ENCODE measurements at regions not wholly inside any gene's neighbourhood (a gene's known extent, or its start where the extent isn't known, plus 50 kb on each side); places are given as distances from the start of the nearest gene placed in this dataset.

DNA sequence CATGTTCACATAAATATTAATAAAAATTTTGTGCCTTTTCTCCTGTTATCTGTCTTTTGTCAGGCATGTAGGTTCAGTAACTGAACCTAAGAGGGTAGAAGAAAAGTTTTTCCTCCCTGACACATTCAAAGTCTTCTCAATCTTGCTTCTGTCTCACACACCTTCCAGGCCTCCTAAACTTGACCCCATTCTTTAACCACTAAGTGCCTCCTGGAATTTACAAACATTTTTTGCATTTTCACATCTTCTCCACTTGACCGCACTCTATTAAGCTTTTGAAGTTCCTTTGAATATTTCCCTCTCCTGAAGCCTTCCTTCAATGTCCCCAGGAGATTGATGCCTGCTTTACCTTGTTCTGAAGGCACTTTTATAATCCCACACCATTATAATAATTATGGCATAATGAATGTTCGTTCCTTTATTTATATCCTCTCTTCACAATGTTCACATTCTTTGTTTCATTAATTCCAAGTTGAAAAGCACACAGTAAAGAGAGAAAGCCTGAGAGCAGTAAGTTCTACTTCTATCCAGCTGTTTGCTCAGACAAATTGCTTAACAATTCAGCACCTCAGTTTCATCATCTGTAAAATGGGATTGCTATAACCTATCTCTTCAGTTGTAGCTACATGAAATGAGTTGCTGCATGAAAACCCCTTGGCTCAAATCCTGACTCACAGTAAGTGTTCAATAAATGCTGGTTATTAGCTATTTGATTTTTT is 184.8 kb upstream of the KLHL29 start:
- FAIRE-seq = no peak

DNA sequence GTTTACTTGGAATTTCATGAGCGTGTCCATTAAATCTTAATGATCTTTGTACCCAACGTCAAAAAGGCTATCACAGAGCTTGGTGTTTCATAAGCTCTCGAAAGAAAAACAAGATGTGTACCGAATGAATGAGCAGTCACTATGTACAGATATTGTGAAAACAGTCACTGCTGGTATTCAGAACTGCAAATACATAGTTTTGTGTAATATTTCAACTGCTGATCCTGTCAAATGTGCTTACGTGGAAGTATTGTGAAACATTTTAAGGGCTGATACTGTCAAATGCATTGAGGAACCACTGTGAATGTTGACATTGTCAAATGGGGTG is 184.2 kb upstream of the KLHL29 start:
- FAIRE-seq = no peak

DNA sequence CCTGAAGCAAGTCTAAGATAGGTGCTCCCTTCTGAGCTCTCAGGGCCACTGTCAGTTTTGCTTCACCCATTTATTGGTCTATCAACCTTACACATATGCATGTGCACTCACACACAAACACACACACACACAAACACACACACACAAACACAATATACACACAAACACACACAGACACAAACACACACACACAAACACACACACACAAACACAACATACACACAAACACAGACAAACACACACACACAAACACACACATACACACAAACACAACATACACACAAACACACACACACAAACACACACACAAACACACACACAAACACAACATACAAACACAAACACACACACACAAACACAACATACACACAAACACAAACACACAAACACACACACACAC is 181.6 kb upstream of the KLHL29 start:
- FAIRE-seq = no peak

DNA sequence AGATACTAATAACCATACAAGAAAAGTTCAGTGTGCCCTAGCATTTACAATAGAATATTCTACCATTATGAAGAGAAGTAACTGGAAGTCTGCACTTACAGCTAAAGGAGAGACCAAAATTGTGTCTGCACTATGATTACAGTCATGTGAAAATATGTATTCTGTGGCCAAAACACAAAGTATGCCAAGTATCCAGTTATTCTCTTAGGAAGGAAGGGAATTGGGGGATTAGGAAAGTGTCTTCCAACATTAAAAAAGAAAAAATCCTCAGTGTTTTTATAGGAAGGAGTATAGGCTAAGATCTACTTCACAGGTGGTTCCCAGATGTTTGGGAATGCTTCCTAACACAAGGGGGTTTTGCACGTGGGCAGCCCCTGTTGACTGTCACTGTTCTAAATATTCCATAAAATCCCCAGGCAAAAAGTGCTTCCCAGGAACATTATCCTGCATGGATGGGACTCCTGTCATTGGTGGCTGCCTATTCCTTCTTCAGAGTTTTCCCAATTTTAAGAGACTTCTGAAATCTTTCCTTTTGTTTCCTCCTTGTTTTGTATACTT is 180.2 kb upstream of the KLHL29 start:
- no peak for FAIRE-seq

DNA sequence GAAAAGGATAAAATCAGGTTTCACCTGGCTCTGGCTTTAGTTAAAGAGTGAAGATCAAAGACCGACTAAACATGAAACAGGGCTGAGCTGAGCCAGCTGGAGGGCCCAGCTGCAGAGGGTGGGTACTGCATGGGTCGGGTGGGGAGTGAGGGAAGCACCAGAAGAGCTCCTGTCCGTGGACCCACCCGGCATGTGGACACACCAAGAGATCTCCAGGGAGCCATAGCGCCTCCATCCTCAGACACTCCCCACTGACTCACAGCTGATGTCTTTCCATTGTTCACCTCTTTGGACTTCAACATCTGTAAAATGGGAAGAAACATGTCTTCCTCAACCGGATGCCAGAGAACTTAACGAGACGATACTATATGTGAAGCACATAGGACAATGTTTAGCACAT is 178.3 kb upstream of the KLHL29 start:
- no peak for FAIRE-seq

DNA sequence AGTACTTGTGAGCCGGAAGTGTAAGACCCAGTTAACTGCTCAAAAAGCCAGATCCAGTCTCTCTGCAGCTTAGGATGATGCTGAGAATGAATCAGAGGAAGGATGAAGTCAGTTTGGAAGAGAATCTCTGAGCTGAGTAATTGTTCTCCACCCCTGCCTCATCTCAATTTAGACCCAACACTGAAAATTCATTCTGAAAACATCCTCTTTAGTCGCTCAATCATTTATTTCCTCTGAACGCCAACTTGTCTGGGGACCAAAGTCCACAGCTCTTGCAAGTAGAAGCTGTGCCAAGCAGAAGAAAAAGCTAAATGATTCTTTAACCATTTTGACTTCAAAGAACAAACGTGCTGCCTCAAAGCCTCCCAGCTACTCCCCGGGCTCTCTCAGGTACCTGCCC is 177.1 kb upstream of the KLHL29 start:
- no peak for FAIRE-seq

DNA sequence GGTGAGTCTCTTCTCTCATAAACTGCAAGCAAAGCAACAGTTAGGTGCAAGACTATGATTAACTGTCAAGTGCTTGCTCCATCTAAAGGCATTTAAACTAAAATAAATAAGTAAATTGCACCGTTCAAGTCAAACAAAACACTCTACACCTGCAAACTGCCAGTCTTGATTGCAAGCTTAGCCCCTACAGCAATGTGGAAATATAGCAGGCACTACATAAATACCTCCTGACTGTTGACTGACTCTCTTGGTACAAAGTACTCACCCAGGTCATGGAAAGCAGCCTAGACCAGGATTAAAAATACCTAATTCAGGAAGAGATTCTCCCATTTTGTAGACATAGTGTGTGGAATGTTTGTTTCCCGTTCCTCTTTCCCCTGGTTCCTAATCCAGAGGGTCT is 176.6 kb upstream of the KLHL29 start:
- no peak for FAIRE-seq

DNA sequence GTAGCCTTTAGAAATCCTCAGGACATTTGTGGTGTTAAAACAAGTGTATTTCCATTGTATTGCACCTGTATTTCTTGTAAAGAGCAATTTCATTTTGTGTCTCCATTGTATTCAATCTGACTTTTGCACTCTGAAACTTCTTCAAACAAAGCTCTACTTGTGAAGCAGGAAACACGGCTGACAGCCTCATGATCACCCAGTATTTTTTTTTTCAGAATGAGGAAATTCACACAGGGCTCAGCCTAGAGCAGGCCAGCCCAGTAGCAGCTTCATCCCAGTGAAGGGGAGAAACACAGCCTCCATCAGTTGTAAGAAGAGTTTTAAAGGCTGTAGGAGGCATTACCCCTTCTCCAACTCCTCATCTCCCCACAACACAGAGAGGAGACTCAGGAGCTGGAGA is 175.9 kb upstream of the KLHL29 start:
- FAIRE-seq = no peak

DNA sequence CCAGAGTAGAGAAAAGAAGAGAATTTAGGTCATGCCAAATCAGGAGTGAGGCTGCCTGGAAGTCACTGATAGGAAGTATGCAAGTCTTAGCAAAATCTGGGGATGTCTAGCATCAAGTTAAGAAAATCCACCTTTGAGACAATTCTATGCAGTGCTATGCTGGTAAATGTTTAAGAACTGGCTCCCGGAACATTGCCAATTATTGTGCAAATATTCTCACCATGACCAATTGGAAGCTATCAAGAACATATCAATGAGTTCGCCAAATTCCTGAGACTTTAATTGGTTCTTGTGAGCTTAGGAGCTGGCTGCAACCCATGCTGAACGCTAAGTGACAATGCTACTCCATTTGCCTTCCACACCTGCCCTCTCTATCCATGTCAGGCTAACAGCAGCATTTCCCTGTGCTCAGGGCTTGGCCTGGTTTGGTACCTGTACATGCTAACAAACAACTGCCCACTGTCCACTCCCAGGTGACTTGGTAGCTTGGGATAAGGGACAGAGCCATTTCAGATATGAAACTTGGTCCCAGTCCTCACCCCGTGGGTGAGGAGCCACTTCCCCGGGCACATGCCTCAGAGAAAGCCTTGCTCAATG is 172.9 kb upstream of the KLHL29 start:
- no peak for FAIRE-seq

DNA sequence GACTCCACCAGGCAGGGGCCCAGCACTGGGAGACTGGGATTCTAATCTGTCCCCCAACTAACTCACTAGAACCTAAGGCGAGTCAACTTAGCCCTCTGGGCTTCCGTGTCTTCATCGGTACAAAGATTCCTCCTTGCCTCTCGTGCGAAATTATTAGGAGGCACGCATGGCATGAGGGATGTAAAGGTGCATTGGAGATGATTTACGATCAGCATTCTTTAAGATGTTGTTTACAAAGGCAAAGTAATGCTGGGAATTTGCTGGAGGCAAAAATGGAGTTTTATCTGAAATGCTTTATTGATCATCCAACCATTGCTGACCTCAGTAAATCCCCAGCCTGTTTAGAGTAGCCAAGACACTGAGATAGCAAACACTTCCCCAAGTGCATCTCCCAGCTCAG is 171.8 kb upstream of the KLHL29 start:
- no peak for FAIRE-seq

DNA sequence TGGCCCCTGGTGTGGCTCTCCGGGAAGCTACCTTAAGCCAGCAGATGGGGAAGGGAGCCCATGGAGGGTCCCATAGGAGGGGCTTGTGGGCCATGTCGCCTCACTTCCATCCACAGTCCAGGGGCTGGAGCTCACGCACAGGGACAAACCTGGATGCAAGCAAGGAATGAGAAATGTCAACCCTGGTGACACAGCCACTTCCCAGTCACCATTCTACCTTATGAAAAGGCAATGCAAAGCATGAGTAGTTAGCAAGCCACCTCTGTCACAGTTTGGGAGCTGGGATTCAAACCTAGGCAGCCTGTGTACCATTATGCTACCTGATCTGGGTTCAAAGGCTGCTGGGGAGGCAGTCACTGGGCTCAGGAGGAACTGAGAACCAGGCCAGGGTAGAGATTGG is 170.0 kb upstream of the KLHL29 start:
- no peak for FAIRE-seq

DNA sequence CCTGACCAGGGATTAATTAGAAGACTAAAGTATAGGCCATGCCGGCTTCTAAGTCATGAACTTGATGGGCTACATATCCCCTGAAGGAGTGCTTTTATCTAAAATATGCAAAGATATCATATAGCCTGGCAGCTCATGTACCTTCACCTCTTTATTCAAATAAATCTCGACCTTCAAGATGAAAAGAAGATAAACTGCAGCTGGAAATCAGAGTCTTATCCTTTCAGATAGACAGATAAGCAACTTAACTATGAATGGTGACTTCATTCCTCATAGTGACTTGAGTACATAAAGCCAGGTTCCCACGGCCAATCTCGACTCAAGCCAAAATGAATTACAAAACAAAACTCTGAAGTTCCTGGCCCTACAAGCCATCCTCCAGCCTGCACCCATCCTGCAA is 165.3 kb upstream of the KLHL29 start:
- no peak for FAIRE-seq

DNA sequence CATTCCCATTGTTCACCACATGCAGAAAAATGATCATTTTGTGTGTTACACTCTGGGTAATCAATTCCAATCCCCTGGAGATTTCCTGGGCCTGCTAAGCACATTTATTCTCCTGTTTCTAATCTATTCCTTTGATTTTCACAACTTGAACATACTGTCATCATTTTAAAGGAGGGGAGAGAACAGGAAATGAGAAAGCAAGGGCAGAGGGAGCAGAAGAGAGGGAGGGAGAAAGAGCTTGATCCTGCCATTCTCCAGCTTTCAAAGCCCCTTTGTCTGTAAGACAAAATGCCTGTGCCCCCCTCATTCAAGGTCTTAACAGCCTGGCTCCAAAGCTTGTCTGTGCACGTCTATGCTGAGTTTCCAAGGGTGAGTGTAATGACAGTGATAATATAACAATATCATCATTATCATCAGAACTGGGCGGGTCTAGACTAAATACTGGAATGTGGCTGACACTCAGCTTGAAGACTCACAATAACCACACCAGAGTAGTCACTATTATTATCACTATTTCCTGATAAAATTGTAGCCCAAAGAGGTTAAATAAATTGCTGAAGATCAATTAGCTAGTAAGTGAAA is 164.4 kb upstream of the KLHL29 start:
- FAIRE-seq = no peak

DNA sequence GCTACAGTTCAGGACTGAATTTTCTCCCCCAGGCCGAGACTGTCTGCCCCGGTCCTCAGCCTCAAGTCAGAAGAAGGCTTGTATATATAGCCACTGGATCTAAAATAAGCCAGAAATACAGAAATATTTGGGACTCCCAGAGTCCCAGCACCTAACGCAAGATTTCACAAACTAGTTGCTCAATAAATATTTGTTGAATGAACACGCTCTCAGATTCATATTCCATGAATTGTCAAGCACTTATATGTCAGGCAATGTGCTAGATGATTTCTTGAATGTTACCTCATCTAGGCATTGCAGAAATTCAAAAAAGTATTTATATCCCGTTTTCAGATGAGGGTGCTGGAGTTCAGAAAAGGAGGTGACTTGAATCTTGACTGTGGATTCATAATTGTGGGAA is 163.7 kb upstream of the KLHL29 start:
- no peak for FAIRE-seq

DNA sequence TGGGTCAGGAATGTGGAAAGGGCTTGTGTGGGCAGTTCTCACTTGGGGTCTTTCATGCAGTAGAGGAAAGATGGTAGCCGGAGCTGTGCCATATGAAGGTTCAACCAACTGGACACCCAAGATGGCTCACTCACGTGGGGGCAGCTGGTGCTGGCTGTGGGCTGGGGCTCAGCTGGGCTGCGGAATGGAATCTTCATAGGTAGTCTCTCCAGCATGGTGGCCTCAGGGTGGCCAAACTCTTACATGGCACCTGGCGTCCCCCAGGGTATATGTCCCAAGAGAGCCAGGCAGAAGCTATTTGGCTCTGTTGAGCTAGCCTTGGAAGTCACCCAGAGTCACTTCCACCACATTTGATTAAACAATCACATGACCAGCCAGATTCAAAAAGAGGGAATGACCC is 163.1 kb upstream of the KLHL29 start:
- FAIRE-seq = no peak

DNA sequence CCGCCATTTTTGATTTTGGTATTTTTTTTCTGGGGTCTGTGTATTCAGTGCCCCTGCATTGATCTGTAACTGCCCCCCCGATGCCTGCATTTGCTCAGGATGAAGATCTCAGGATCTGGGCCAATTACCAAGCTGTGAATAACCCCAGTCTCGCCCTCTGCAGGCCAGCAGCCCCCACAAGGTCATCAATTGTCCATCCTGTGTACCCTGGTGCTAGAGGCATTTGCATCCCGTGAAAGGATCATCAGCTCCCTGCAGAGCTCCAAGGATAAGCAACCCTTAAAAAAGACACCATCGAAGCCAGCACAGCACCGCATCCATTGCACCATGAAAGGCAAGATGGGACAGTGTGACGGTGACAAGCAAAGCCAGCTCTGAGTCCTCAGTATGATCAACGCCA is 154.1 kb upstream of the KLHL29 start:
- no peak for FAIRE-seq

DNA sequence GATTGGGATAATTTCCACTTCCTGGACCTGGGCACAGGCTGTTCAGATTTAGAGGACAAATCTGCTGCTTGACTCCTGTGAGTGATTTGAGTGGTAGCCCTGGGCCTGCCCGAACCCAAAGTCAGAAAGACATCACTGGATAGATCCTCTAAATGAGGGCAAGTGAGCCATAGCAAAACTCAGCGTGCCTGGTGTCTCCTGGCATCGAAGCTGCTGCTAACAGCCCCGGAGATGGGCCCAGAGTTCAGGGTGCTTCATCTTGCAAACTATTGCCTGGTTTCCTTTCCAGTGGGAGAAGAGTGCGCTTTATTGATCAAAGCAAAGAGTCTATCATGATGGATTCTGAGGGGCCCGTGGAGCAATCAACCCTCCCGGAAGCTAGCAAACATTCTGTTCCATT is 153.1 kb upstream of the KLHL29 start:
- FAIRE-seq = no peak

DNA sequence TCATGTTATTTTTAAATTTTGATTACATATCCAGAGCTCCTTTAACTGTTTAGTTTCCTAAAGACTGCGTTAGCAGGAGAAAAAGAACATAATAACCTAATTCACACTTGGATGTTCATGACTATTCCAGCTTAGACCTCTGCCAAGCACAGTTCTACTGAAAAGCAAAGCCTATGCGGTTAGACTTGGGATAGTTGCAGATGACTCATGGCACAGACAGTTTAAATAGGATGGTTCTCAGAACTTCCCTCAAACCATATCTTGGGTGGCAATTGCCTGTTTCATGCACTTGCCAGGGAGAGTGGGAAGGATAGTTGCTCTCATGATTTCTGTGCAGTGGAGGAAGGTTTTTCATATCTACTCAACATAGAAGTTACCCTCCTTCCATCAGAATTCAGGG is 149.7 kb upstream of the KLHL29 start:
- no peak for FAIRE-seq

DNA sequence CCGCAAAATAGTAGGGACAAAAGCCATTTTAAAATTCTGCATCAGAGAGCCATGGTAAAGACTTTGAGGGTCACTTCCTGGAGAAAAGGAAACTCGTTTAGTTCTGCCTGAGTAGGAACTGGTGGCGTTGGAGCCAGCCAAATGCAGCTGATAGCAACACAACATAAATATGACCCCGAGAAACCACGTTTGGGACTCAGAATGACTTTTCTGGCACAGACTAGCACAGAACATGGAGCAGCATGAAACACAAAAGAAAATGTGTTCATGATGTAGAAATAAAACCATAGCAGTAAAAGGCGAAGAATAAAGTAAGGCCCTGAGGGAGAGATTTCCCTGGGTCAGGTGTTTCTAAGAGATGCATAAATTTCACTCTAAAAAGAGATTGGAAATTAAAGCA is 149.2 kb upstream of the KLHL29 start:
- no peak for FAIRE-seq

DNA sequence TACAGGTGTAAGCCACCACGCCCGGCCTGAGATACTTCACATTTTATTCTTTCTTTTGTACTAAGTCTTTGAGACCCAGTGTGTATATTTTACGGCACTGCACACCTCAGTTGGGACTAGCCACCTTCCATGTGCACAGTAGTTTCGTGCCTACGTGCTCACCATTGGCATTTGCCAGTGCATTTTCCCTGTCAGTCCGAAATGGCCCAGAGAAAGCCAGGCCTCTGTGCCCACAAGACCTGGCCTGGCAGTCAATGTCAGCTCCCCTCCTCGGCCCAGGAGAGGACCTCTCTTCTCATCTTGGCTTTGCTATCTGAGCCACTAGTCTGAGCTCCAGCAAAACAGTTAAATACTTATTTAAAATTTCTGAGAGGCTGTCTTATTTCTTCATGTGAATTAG is 147.8 kb upstream of the KLHL29 start:
- no peak for FAIRE-seq

DNA sequence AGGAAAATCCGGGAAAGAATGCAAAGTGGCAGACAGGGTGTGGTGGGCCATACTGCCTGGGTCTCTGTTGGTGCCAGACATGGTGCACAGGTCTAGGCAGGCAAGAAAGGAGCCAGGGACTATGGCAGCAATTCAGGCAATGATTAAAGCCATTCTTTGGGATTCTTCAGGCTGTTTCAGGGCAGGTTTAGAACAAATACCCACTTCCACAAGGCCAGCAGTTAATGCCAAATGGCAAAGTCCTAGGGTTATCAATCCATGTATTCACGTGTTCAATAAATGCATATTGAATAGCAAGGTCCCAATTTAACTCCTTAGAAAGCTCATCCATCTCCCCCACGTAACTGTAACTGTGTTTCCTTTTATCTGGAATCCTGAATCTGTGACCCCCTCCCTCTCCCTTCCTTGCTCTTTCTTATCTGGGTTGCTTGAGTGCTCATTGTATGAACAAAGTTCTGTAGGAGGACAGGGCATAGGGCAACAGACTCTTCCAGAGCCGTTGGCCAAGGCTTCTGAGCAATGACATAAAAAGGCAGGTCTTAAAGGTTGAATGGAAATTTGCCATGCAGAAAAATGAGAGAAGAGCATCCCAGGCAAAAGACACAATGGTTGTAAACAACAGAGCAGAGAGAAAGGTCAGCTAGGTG is 146.8 kb upstream of the KLHL29 start:
- FAIRE-seq = no peak

DNA sequence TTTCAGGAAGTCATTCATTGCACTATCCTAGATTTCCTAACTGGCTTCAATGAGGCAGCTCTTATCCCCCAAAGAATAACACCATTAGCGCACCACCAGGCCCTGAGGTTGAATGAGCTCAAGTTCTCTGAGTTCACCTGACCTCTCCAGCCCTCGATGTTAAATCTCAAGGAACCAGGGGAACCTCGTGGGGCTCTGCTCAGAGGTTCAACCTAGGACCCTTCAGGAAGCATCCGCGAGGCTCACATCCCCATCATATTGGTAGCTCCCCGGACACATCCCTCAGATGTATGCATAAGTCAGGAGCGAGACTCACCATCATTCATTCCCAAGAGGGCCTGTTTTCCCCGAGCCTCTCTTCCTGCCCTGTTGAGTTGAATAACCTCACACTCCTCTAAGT is 145.6 kb upstream of the KLHL29 start:
- no peak for FAIRE-seq

DNA sequence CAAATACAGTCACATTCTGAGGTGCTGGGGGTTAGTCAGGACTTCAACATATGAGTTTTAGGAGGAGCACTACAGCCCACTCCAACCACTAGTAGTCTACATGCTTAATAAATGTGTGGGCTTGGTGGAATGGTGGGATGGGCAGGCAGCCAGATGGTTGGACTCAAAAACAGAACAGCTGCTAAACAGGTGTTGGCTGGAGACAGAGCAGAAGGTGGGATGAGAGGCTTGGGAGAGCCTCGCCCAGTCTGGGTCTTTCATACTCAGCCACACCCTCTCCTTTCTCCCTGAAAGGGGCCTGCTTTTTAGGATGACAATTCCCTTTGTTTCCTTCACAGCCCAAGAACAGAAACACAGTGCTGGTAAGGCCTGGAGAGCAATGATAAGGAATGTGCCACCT is 143.9 kb upstream of the KLHL29 start:
- FAIRE-seq = no peak

DNA sequence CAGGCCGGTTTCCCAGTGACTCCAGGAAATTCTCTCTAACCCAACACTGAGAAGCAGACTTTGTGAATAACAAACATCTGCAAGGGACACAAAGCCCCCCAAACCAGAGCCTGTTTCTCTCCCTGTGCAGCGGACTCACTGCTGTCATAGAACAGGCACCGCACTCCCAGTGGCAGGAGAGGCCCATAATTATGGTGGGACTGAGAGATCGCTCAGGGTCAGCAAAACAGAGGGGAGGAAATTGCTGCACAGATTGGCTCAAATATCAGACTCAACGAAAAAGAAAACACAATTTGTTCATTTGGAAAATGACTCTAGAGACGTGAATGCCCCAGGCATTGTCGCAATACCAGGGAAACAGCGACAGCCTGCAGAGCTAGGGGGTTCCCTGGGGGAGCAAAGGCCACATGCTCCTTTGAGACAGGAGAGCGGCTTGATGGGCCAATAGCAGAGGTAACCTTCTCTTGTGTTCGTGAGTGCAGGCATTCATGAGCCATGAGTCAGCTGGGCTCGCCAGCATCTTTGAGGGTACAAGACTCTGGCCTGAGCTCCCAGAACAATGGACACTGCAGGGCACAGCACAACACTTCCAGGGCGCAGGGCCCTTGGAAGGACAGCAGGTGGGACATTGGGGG is 143.3 kb upstream of the KLHL29 start:
- FAIRE-seq = no peak

Measured in A204.1 (cell line).